Activated T-cell treated with anti-CD3 and anti-CD28 coated beads, Interleukin-2, amount 50 U/mL, for 4 hours (primary cell): ENCODE measurements at regions not wholly inside any gene's neighbourhood (a gene's known extent, or its start where the extent isn't known, plus 50 kb on each side); places are given as distances from the start of the nearest gene placed in this dataset.

Experiments used
- ATAC-seq, 2 donors: fragments of 200-7000 bp; cut with Tn5 transposase; one replicate each; pipeline ENCODE4 v1.10.0; 2021
- DNase-seq: peaks from one replicate; pipeline ENCODE4 v3.0.0-alpha.2; 2020
- H3K27me3 Mint-ChIP-seq: one replicate; pipeline ENCODE4 v1.8.0; 2021; ENCODE audit warnings: low read depth, mixed read lengths
- H3K36me3 Mint-ChIP-seq: one replicate; pipeline ENCODE4 v1.8.0; 2022; ENCODE audit warnings: mixed read lengths; ENCODE audit not compliant: insufficient read depth
- H3K4me1 Mint-ChIP-seq: one replicate; pipeline ENCODE4 v1.8.0; 2021; ENCODE audit warnings: low read depth, mixed read lengths
- H3K4me3 Mint-ChIP-seq: one replicate; pipeline ENCODE4 v1.8.0; 2021; ENCODE audit warnings: mild to moderate bottlenecking, moderate library complexity, mixed read lengths
- H3K9me3 Mint-ChIP-seq: one replicate; pipeline ENCODE4 v1.8.0; 2021; ENCODE audit warnings: mixed read lengths

DNA sequence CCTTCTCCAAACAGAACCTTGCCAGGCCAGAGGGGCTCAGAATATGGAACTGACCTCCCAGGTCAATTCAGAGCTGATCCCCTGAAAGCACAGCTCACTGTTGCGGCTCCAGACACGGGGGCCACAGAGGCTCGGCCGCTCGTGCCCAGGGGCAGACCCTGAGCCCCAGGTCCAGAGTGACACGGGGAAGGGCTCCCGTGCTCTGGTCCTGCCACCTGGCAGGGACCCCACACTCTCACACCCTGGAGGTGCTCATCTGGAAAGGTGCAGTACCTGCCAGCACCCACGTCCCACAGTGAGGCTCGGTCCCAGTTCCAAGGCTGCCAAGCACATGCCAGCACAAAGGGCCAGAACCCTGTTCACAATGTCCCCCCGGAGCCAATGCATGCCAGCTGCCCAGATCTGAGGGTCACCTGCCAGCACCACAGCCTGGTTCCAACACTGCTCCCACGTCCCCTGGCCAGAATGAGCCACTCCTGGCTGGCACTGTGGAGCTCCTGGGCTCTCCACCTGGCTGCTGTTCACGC, 170.6 kb downstream of the SHANK2 start:
- no peaks in the 10 kb centered on the region for H3K36me3 Mint-ChIP-seq
- no peak overlapping the region for H3K4me3 Mint-ChIP-seq
- no peaks in the 10 kb centered on the region for H3K9me3 Mint-ChIP-seq
- DNase-seq (no peak), ATAC-seq (no peak)
- no peaks in the 10 kb centered on the region for H3K4me1 Mint-ChIP-seq
- H3K27me3 Mint-ChIP-seq, result peaks cover 3% of the 10 kb centered on the region

DNA sequence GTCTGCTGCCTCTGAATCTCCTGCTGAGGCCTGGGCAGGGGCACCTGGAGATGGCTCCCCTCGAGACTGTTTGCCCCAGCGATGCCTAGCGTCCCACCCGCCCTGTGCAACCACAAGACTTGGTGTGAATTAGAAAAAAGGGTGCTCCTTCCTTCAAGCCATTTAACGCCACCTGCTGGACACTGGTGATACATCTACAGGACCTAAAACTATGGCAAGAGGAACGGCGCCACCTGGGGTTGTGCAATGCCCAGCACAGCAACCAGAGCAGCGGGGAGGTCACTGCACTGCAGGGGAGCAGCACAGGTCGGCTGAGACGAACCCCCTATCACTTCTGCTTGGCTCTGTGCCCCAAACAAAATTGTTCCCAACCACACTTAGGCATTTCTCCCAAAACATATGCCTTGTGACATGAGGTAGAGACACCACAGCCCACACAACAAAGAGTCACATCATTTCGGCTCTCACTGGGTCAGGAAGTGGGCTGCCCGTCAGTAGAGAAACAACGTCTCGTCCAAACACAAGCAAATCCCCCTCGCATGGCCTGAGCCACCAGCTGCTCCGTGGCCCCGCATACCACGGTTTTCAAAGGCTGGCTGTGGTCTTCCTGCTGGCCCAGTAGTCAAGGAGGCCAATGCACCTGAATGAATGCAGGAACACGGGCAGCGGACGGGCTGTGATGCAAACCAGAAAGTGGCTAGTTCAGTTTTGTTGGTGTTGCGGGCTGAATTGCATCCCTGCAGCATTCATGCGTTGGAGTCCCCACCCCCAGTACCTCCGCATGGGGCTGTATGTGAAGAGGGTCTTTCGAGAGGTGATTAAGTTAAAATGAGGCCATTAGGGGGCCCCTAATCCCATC, 171.9 kb downstream of the SHANK2 start:
- Mint-ChIP-seq H3K27me3 (peaks cover 8% of the 10 kb centered on the region), H3K4me3 (no peak overlapping the region), H3K36me3 (no peaks in the 10 kb centered on the region), H3K9me3 (no peaks in the 10 kb centered on the region), H3K4me1 (no peaks in the 10 kb centered on the region)
- no peak for DNase-seq
- ATAC-seq, result peak in 1 of 2 donors; percentile 63

DNA sequence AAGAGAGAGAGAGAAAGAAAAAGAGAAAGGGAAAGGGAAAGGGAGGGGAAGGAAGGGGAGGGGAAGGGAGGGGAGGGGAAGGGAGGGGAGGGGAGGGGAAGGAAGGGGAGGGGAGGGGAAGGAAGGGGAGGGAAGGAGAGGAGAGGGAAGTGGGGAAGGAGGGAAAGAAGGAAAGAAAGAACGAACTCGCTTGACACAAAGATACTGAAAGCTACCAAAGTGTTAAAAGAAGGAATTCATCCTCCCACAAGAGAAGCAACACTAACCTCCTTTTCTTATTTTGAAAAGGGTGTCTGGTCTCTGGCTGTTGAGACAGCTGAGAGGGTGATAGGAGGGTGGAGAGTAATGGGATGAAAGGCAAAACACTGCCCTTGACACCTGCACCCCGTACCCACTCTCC, 172.6 kb downstream of the SHANK2 start:
- no peak overlapping the region for H3K4me3 Mint-ChIP-seq
- DNase-seq, result no peak
- ATAC-seq, result no peak
- no peaks in the 10 kb centered on the region for H3K36me3 Mint-ChIP-seq
- H3K4me1 Mint-ChIP-seq, result no peaks in the 10 kb centered on the region
- peaks cover 8% of the 10 kb centered on the region for H3K27me3 Mint-ChIP-seq
- no peaks in the 10 kb centered on the region for H3K9me3 Mint-ChIP-seq

DNA sequence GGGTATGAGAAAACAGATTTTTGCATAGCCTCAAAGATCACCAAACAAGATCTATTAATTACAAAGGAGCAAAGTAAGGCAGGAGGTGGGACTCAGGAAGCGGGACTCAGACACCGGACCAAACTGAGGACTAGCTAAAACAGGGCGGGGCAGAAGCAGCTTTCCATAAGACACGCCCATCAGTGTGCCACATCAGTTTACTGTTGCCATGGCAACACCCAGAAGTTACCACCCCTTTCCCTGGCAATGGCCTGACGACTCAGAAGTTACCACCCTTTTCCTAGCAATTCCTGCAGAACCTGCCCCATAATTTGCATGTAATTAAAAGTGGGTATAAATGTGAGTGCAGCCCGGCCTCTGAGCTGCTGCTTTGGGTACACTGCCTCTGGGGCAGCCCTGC, 173.9 kb downstream of the SHANK2 start:
- Mint-ChIP-seq H3K9me3 (no peaks in the 10 kb centered on the region), H3K36me3 (no peaks in the 10 kb centered on the region), H3K27me3 (peaks cover 10% of the 10 kb centered on the region), H3K4me1 (no peaks in the 10 kb centered on the region), H3K4me3 (no peak overlapping the region)
- DNase-seq (no peak), ATAC-seq (no peak)

DNA sequence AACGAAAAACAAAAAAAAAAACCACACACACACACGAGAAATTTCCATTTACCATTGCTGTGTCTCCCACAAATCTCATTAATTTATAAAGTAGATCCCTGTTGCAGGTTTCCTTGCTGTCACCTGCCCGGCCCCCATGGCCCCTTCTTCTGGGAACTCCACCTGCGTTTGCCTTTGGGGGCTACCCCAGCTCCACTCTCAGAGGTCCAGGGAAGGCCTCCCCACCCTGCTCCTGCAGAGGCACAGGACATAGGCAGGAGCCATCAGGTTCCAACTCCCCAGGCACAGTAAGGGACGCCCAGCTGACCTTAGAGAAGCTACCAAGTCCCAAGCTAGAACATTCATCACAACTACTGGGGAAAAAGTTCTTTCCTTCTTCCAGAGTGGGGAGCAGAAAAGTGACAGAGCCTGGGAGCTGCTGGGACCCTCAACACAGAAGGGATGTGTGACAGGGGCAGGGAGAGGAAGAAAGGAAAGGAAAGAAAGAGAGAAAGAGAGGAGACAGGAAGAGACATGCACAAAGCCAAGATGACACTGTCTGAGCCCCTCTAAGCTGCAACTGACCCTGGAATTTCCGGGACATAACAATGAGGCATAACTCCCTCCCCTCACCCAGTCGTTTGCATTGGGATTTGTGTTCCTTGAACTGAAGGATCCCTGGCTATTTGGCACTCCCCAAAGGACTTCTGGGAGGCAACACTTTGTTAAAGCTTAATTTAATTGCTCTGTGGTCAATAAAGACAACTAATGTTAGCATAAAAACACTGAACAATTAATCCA, 175.7 kb downstream of the SHANK2 start:
- Mint-ChIP-seq H3K4me1 (no peaks in the 10 kb centered on the region), H3K27me3 (peaks cover 10% of the 10 kb centered on the region), H3K9me3 (no peaks in the 10 kb centered on the region), H3K36me3 (no peaks in the 10 kb centered on the region), H3K4me3 (no peak overlapping the region)
- ATAC-seq, result no peak
- DNase-seq, result no peak

DNA sequence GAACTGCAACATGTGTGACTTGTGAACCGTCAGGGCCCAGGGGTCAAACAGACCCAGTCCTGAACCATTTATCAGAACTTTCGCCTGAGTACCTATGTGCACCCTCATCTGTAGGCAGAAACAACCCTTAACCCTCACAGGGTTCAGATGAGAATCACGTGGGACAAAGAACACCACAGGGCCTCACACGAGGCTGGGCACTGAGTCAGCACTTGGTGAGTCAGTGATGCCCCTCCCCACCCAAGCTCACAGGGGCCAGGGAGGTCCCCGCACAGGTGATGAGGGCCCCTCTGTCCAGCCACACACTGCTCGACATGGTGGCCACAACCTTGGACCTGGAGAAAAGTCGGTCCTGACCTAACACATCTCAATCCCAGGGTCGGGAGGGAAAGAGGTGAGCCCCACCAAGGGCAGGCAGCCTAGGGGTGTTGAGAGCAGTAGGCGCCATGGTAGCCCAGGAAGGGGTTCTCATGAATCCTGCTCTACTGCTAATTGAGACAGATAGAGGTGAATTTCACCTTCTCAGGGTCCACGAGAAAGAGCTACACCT, 176.4 kb downstream of the SHANK2 start:
- Mint-ChIP-seq H3K4me3 (no peak overlapping the region), H3K36me3 (no peaks in the 10 kb centered on the region), H3K27me3 (peaks cover 10% of the 10 kb centered on the region), H3K9me3 (no peaks in the 10 kb centered on the region), H3K4me1 (no peaks in the 10 kb centered on the region)
- ATAC-seq (no peak), DNase-seq (no peak)

DNA sequence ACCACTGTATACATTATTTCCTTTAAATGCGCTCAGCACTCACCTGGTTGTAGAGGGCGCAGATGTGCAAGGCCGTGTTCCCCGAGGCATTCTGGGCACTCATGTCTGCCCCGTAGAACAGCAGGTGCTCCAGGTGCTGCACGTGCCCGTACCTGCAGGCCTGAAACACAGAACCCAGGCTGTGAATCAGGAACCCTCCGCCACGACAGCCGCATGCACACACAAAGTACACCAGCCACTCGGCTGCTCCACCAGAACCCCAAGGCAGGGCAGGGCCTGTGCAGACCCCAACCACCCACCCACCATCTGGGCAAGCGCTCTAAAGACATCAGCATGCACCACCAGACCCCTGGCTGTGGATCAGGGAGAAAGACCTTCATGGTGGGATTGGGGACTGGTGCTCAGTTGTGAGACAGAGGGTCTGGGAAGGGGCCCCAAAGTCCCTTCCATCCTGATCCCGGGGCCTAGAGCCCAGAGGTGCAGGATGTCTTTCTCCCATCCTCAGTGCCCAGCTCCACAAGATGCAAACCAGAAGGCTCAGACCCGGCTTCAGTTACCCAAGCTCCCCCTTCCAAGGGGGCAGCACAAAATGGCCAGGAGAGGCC, 177.2 kb downstream of the SHANK2 start:
- Mint-ChIP-seq H3K36me3 (no peaks in the 10 kb centered on the region), H3K9me3 (no peaks in the 10 kb centered on the region), H3K4me3 (no peak overlapping the region), H3K27me3 (peaks cover 10% of the 10 kb centered on the region), H3K4me1 (no peaks in the 10 kb centered on the region)
- no peak for ATAC-seq
- no peak for DNase-seq

DNA sequence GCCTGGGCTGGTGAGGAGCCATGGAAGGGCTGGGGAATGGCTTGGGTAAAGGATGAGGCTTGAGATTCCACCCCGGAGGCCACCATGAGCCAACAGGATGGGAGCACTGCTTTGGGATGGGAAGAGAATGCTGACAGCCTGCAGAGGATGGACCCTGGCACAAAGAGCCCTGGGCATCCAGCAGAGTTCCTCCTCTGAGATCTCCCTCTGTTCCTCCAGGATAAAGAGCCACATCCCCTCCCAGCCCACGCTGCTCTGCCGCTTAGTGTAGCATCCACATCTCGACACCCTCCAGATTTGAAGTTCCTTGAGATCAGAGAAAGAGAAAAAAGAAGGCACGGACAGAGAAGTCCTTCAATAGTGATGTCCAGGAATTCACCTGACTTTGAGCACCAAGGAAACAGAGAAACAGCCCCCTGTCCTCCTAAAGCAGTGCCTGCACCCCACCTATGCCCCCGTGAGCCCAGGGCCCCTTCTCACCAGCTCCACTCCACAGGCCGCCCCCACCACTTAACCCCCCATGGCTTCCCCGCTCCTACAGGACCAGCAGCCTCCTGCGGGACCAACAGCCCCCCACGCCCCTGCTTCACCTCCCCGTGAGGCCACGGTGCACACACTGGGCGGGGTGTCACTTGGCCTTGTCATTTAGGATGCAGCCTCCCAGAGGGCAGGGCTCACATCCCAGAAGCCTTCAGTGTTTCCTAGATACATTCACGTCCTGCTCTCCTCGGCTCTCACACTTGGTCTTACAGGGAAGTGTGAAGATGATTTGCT, 180.5 kb downstream of the SHANK2 start:
- H3K4me1 Mint-ChIP-seq, result no peaks in the 10 kb centered on the region
- DNase-seq (no peak), ATAC-seq (no peak)
- no peaks in the 10 kb centered on the region for H3K36me3 Mint-ChIP-seq
- H3K9me3 Mint-ChIP-seq, result no peaks in the 10 kb centered on the region
- no peak overlapping the region for H3K4me3 Mint-ChIP-seq
- peaks cover 7% of the 10 kb centered on the region for H3K27me3 Mint-ChIP-seq

DNA sequence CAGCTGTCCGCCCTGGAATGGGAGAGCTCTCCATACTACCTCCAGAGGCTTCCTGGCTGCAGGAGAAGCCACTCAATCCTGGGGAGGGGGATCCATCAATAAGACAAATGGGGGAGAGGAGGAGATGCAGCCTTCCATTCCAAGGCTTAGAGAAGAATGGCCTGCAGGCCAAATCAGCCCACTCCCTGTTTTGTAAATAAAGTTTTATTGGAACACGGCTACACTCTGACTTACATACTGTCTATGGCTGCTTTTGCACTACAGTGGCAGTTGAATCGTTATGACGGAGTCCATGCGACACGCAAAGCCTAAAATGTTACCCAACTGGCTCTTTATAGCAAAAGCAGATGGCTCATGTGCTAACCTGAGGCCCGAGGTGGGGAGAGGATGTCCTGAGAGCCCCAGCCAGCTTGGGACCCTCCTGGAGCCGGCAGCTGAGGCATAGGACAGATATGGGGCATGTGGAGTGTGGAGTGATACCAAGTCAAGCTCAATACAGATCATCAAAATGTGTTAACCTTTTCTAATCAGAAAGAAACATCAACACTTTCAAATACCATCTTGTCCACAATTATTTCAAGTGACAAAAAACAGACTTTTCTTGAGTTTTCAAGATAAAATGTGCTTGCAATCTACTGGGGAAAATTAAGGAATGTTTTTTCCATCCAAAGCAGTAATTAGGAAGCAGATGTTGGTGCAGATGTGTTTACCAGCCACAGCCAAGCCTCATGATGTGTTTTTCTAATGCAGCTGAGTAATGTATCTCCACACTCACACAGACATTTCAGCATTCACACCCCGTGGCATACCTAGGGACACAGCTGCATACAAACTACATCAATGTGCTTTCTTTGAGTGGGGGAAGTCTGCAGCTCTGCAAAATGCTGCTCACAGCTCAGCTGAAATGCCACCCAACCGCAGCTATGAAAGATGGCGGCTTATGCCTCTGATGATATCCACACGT, 181.6 kb downstream of the SHANK2 start:
- ATAC-seq, result no peak
- no peak for DNase-seq
- Mint-ChIP-seq H3K27me3 (peaks cover 2% of the 10 kb centered on the region), H3K4me3 (no peak overlapping the region), H3K36me3 (no peaks in the 10 kb centered on the region), H3K4me1 (no peaks in the 10 kb centered on the region), H3K9me3 (no peaks in the 10 kb centered on the region)

DNA sequence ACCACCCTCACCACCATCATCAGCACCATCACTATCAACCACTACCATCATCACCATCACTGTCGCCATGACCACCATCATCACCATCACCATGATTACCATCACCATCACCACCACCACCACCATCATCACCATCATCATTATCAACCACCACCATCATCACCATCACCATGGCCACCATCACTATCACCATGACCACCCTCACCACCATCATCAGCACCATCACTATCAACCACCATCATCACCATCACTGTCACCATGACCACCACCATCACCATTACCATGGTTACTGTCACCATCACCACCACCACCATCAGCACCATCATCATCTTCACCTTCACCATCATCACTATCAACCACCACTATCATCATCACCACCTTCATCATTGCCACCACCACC, 183.4 kb downstream of the SHANK2 start:
- Mint-ChIP-seq H3K4me1 (no peaks in the 10 kb centered on the region), H3K36me3 (no peaks in the 10 kb centered on the region), H3K27me3 (peaks cover 12% of the 10 kb centered on the region), H3K9me3 (no peaks in the 10 kb centered on the region), H3K4me3 (no peak overlapping the region)
- DNase-seq (no peak), ATAC-seq (no peak)

DNA sequence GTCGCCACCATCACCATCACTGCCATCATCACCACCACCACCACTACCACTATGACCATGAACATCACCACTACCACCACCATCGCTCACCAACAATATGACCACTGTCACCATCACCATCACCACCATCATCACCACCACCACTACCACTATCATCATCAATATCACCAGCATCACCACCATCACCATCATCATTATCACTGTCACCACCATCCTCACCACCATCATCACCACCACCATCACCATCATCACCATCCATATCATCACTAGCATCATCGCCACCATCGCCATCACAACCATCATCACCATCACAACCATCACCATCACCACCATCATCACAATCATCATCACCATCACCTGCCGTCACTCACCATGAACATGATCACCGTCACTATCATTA, 184.6 kb downstream of the SHANK2 start:
- ATAC-seq, result no peak
- Mint-ChIP-seq H3K27me3 (peaks cover 21% of the 10 kb centered on the region), H3K4me3 (no peak overlapping the region), H3K36me3 (no peaks in the 10 kb centered on the region), H3K9me3 (no peaks in the 10 kb centered on the region), H3K4me1 (no peaks in the 10 kb centered on the region)
- DNase-seq, result no peak

DNA sequence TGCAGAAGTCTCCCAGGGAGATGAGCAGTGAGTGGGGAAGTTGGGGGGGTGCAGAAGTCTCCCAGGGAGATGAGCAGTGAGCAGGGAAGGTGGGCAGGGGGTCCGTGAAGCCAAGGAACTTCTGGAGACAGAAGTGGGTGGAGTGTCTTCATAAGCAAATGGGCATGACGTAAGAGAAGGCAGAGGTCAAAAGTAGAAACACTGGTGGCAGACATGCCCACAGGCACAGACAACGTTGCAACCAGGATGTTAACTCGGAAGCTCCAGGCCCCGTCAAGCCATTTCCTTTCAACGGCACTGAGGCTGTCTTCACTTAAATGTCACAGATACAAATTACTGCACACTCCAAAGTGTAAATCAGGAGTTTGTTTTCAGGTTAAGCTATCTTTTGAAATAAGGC, 186.1 kb downstream of the SHANK2 start:
- ATAC-seq, result no peak
- DNase-seq, result no peak
- Mint-ChIP-seq H3K9me3 (no peaks in the 10 kb centered on the region), H3K27me3 (peaks cover 25% of the 10 kb centered on the region), H3K4me3 (no peak overlapping the region), H3K4me1 (no peaks in the 10 kb centered on the region), H3K36me3 (no peaks in the 10 kb centered on the region)

DNA sequence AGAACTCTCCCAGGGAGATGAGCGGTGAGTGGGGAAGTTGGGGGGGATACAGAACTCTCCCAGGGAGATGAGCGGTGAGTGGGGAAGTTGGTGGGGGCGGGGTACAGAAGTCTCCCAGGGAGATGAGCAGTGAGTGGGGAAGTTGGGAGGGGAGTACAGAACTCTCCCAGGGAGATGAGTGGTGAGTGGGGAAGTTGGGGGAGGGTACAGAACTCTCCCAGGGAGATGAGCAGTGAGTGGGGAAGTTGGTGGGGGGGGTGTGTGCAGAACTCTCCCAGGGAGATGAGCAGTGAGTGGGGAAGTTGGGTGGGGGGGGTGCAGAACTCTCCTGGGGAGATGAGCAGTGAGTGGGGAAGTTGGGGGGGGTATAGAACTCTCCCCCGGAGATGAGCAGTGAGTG, 186.5 kb downstream of the SHANK2 start:
- no peak for ATAC-seq
- DNase-seq, result no peak
- H3K36me3 Mint-ChIP-seq, result no peaks in the 10 kb centered on the region
- peaks cover 25% of the 10 kb centered on the region for H3K27me3 Mint-ChIP-seq
- H3K4me3 Mint-ChIP-seq, result no peak overlapping the region
- no peaks in the 10 kb centered on the region for H3K4me1 Mint-ChIP-seq
- H3K9me3 Mint-ChIP-seq, result no peaks in the 10 kb centered on the region
